Skin of body (tissue), 1 donor: ENCODE measurements at regions not wholly inside any gene's neighbourhood (a gene's known extent, or its start where the extent isn't known, plus 50 kb on each side); places are given as distances from the start of the nearest gene placed in this dataset.
A peak's percentile ranks its signal among the peaks of the same experiment; 100 is the strongest.
"Not testable (repeated sequence)": the region's sequence is repeated elsewhere in the genome, so short reads cannot be mapped to it uniquely, and the experiment has no call there.

Experiments
- DNase-seq: peaks from one replicate; lab custom pipeline; 2025; lab: John Stamatoyannopoulos, UW

- no peak for DNase-seq
Measured at GRCh38 chr7:113783403-113783802, 135.4 kb downstream of the PPP1R3A start.

DNA sequence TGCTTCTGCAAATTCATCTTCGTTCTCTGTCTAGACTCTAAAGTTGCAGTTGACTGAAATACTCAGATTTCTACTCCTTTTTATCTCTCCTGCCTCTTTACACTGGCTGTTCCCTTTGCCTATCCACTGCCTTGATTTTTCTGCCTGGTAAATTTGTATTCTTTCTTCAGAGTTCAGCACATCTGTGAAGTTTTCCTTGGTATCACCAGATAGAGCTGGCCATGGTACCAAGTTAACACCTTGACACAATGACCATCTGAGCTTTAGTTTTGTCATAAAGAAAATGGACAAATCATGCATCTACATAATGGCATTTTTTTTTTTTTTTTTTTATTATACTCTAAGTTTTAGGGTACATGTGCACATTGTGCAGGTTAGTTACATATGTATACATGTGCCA, 143.0 kb downstream of the PPP1R3A start:
- DNase-seq, result no peak

GRCh38 chr7:113775401-113775800, 143.4 kb downstream of the PPP1R3A start:
- DNase-seq, result no peak

DNA sequence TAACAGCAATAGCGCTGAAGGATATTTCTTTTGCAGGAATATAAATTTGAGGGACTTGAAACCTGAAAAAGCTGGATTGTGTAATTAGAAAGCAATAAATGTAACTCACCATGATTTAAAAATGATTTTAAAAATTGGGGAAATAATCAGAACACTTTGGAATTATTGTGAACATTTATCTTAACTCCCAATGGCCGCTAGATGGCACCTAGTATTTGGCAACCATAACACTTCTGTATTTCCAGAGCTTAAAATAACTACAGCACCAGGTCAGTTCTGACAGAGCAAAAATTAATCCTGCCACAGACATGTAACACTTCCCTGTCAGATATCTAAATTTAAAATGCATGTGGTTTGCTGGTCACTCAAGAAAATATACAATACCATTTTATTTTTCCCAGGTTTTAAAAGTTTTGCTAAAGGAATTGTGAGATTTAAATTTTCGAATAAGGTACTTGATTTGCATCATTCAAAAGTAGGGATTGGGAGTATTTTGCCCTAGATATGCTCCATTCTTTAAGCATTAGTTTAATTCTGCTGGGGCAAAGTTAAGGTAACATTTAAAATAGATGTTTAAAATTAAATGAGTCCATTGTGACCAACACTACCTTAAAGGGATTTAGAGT, 144.5 kb downstream of the PPP1R3A start:
- DNase-seq, result peak; percentile 5

DNA sequence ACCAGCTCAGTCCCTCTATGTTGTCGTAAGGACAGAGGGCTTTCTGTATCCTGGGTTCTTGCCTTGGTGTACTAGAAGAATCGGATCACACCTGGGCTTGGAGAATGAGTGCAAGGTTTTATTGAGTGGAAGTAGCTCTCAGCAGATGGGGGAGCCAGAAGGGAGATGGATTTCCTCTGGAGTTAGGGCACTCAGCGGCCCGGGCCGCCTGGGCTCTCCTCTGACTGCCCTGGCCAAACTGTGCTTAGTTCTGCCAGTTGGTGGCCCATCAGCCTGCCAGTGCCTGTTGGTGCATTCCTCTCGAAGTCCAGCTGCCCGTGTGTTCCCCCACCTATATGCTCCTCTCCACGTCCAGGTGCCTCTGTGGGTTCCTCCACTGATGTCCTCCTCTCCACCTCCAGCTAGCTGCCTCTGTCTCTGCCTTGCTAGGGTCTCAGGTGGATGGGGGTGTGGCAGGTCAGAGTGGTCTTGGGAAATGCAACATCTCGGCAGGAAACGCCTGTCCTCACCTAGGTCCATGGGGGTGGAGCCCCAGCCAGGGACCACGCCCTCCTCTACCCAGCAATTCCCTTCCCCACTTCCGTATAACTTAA, 148.6 kb downstream of the PPP1R3A start:
- DNase-seq, result no peak

DNA sequence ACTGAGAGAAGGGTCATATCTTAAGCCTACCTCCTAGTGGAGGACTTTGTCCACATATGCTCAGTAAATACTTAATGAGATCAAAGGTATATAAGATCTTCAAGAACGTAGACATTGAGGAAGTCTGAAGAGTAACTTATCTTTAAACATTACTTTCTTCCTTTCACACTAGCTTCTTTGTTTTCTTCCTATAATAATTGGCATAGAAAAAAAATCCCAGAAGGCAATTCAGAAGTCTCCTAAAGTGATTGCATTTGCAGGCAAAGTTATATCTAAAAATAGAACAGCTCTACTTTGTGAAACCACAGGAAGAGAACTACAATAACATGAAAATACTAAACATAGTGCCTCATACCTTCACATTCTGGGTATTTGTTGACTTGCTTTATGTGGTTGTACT, 150.4 kb downstream of the PPP1R3A start:
- DNase-seq, result no peak

GRCh38 chr7:113764401-113765035, 154.3 kb downstream of the PPP1R3A start:
- DNase-seq, result no peak

DNA sequence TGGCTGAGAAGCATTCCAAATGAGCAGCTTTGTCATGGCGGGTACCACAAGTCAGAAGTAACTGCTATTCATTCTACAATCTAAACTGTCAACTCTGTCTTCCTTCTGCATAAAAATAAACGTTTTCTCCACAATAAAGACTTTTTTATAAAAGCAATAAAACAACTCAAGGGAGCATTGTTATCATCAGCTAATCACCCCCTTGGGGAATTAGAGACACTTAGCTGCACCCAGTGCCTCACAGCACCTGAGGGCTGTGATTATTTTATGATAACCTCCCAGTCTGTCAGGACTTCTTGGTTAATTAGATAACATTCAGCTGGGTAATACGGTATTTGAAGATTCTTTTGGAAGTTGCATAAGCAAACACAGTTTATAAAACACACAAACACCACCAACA, 155.6 kb downstream of the PPP1R3A start:
- DNase-seq, result no peak

DNA sequence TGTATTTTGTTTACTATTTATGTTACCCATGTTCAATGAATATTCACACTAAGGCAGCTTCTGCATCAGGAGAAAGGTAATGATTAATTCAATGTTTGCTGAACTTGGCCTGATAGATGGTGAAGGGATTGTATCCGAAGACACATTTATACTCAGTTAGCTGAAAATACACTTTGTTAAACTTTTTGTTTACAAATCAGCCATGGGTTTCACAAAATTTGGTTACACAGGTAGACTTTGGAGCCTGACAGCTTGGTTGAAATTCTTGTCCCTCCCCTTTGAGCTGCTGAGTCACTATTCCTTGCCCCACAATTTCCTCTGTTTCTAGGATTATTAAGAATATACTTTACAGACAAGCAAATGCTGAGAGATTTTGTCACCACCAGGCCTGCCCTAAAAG, 162.6 kb downstream of the PPP1R3A start:
- DNase-seq, result no peak

- no peak for DNase-seq
Measured at GRCh38 chr7:113752689-113753088, 166.1 kb downstream of the PPP1R3A start.

DNA sequence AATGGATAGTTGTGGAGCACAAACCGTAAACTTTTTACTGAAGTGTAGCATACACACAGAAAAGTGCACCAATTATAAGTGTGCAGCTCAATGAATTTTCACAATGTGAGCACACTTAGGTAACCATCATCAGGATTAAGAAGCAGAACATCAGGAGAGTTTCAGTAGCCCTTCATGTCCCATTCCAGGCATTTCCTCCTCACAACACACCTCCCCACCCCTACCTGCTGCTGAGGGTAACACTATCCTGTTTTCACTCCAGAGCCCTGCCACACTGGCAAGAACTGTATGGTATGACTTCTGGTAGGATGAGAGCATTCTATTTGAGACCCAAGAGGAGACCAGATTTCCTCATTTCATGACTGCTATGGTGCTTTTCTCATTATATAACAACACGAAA, 166.5 kb downstream of the PPP1R3A start:
- no peak for DNase-seq

- no peak for DNase-seq
Measured at GRCh38 chr7:113751547-113751946, 167.3 kb downstream of the PPP1R3A start.

DNA sequence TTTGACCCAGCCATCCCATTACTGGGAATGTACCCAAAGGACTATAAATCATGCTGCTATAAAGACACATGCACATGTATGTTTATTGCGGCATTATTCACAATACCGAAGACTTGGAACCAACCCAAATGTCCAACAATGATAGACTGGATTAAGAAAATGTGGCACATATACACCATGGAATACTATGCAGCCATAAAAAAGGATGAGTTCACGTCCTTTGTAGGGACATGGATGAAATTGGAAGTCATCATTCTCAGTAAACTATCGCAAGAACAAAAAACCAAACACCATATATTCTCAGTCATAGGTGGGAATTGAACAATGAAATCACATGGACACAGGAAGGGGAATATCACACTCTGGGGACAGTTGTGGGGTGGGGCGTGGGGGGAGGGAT, 170.4 kb downstream of the PPP1R3A start:
- not testable (repeated sequence) for DNase-seq

- DNase-seq, result not testable (repeated sequence)
Measured at GRCh38 chr7:113742946-113743431, 175.8 kb downstream of the PPP1R3A start.

- DNase-seq, result no peak
Measured at GRCh38 chr7:113742377-113742776, 176.4 kb downstream of the PPP1R3A start.

DNA sequence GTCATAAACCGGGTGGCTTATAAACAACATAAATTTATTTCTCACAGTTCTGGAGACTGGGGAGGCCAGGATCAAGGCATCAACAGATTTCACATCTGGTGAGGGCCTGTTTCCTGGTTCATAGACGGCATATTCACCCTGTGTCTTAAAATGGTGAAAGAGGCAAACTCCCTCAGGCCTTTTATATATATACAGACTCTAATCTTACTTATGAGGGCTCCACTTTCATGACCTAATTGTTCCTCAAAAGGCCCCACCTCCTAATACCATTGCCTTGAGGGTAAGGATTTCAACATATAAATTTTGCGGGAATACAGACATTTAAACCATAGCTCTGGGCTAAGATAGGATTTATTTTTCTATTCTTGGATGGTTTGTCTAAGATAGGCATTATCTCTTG, 187.2 kb downstream of the PPP1R3A start:
- peak; percentile 2 for DNase-seq

DNA sequence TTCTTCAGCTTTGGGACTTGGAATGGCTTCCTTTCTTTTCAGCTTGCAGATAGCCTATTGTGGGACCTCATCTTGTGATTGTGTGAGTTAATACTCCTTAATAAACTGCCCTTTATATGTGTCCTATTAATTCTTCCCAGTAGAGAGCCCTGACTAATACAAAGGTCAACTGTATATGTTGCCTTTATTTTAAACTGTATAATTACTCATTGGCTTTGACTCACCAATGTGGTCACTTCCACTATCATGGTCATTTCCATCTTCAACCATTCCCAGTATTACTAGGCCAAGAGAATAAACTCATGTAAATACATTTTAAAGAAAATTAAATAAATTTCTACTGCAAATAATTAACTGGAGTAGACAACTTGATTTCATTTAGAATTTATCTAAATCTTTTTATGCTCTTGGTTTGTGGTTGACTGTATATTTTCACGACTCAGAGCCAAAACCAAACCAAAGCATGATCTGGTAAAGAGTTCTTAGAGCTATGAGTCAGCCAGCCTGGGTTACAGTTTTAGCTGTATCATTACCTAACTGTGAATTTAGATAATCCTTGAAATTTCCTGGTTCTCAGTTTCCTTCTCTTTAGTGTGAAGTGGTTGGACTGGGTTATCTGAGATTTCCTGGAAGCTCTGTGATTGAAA, 188.4 kb downstream of the PPP1R3A start:
- DNase-seq, result no peak

DNA sequence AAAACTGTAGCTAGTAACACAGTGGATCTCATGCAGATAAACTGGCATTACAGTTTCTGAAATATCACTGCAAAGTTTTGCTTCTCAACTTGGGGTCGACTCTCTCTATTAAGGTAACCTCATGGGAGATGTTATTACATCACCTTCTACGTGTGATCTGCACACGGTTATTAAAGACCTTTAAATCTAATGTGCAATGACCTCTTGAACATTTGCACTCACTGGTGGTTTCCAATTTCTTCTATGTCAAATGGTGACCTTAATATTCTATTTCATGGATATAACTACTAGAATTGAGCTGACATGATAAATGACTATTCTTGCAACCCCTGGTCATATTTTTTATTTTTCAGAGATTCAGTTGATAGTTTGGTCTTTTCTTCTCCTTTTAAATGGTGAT, 191.3 kb downstream of the PPP1R3A start:
- DNase-seq, result no peak

DNA sequence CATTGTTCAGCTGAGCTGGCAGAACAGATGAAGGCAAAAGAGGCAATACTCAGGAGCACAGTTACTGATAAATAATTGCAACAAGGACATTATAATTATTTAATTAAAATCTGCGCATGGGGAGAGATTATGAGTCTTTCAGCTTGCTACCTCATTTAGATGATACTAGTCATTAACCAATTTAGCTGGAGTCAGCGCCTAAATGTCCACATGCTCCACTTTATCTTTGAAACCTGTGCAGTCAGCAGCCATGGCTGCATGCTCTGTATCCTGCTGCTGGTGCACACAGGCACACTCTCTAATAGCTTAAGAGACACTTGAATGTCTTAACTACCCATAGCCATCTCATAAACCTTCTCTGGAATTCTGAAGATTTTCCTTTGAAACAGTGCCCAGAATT, 196.8 kb downstream of the PPP1R3A start:
- no peak for DNase-seq

- no peak for DNase-seq
Measured at GRCh38 chr7:113717739-113718138, 201.1 kb downstream of the PPP1R3A start.

DNA sequence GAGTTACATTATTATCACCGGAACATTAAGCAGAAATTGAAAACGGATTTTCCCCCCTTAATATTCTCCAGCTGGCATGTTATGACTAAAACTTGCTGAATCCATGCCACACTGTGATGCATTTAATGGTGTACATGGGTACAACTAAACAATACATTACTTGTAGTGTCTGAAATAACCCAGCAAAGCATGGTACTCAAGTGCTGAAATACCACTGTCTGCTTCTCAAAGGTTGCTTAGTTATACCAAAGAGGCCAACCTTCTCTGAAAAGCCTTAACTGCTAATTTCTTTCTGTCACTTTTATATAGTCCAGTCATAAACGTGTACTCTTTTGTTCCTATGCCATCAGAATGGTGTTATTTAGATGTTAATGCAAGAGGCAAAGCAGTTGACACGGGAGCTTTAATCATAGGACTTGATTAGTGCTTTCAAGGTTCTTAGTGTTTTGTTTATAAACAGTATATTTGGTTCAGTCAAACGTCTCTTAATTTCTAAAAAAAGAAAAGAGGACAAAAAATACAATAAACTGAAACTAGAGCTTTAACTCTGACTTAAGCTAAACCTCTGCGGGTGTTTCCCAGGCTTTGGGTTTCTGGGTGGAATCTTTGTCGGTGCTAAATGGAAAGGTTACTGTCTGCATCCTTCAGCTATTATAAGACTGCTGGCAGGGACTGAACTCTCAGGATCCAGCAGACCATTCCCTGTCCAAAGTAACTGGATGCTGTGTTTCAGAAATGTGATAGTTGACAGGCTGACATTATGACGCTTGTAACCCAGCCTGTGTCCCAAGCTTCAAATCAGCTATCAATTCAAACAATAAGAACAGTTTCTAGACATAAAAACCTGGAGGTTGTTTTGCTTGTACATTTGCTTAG, 202.6 kb downstream of the PPP1R3A start:
- peak; percentile 2 for DNase-seq
